Transverse colon (tissue), 4 donors: ENCODE measurements at regions not wholly inside any gene's neighbourhood (a gene's known extent, or its start where the extent isn't known, plus 50 kb on each side); places are given as distances from the start of the nearest gene placed in this dataset.

Experiments
- POLR2A ChIP-seq: fragments of 450-650 bp; IDR thresholded peaks from one replicate; pipeline ENCODE4 v1.6.1; 2016; ENCODE audit warnings: antibody characterized with exemption, mild to moderate bottlenecking, moderate library complexity
- POLR2AphosphoS5 ChIP-seq, 3 donors: sonication (generic); formaldehyde crosslinking; IDR thresholded peaks; one replicate each; pipeline ENCODE4 v1.6.1; 2016; ENCODE audit warnings: antibody characterized with exemption in 3 of 3
- TF ChIP-seq, protein P1 (sequence below), 5 experiments: fragments of 200-600 bp in 3 of 5; fragments of 450-650 bp in 2 of 5; sonication (generic) in 3 of 5; IDR thresholded peaks; 1 replicate in 2 of 5; 2 replicates in 3 of 5; pipeline ENCODE4 v1.5.1; 2016 to 2017; ENCODE audit warnings: antibody characterized with exemption in 5 of 5, inconsistent platforms in 3 of 5, mild to moderate bottlenecking in 2 of 5, moderate library complexity in 1 of 5

DNA sequence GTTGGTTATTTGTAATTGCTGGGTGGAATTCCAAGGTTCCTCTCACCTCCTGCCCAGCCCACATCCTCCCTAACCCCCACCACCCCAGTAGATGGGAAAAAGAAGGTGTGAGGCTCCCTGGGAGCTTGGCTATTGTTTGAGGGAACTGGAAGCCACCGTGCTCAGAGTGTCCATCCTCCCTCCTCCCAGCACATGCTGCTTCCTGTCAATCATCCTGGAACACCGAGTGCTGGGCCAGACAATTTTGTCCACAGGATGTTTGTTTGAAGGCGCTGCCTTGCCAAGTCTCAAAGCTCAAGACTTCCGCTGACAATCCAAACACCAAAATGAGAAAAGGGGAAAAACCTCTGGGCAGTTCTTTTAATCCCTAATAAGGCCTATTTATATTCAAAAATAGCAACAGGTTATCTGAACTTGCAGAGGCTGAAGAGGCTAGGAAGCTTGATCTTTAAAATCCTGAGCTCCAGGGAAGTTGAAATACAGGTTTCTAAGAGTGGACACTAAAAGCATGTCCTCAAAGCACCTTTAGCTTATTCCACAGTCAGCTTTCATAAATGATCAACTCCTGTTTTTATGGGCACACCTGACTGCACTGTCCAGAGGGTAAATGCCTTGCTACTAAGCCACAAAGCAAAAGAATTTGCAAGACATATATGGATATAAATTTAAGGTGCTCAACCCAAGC lies 286.7 kb downstream of the NFIB start:
- TF ChIP-seq, protein P1, sequence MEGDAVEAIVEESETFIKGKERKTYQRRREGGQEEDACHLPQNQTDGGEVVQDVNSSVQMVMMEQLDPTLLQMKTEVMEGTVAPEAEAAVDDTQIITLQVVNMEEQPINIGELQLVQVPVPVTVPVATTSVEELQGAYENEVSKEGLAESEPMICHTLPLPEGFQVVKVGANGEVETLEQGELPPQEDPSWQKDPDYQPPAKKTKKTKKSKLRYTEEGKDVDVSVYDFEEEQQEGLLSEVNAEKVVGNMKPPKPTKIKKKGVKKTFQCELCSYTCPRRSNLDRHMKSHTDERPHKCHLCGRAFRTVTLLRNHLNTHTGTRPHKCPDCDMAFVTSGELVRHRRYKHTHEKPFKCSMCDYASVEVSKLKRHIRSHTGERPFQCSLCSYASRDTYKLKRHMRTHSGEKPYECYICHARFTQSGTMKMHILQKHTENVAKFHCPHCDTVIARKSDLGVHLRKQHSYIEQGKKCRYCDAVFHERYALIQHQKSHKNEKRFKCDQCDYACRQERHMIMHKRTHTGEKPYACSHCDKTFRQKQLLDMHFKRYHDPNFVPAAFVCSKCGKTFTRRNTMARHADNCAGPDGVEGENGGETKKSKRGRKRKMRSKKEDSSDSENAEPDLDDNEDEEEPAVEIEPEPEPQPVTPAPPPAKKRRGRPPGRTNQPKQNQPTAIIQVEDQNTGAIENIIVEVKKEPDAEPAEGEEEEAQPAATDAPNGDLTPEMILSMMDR (IDR thresholded peaks at IDR 0.05): no peak
- TF ChIP-seq POLR2AphosphoS5 (IDR thresholded peaks at IDR 0.05) (no peak), POLR2A (no peak)
